DND-41 (cell line): ENCODE measurements at regions not wholly inside any gene's neighbourhood (a gene's known extent, or its start where the extent isn't known, plus 50 kb on each side); places are given as distances from the start of the nearest gene placed in this dataset.

ENCODE experiments used
- ATAC-seq: fragments of 200-7000 bp; cut with Tn5 transposase; 3 replicates; pipeline ENCODE4 v1.9.1; 2021; ENCODE audit warnings: low read depth; ENCODE audit not compliant: insufficient read depth
- DNase-seq: peaks from one replicate; pipeline ENCODE4 v3.0.0-alpha.2; 2020
- H2AFZ ChIP-seq: 2 replicates; pipeline ENCODE4 v1.6.0; 2012; ENCODE audit warnings: low read depth, low read length
- H3K27ac ChIP-seq: 2 replicates; pipeline ENCODE4 v1.5.1; 2012; ENCODE audit warnings: low read length, inconsistent platforms
- H3K27me3 ChIP-seq: fragments of 200-600 bp; sonication (generic); 2 replicates; pipeline ENCODE4 v1.6.0; 2012; ENCODE audit warnings: low read length, mild to moderate bottlenecking, inconsistent platforms; ENCODE audit not compliant: insufficient read depth, poor library complexity
- H3K36me3 ChIP-seq: 2 replicates; pipeline ENCODE4 v1.5.1; 2012; ENCODE audit warnings: low read length, inconsistent platforms; ENCODE audit not compliant: insufficient read depth
- H3K4me1 ChIP-seq: 2 replicates; pipeline ENCODE4 v1.5.1; 2012; ENCODE audit warnings: mild to moderate bottlenecking, low read length; ENCODE audit not compliant: insufficient read depth
- H3K4me2 ChIP-seq: 2 replicates; pipeline ENCODE4 v1.6.0; 2012; ENCODE audit warnings: mild to moderate bottlenecking, moderate library complexity, low read length, inconsistent platforms; ENCODE audit not compliant: insufficient read depth
- H3K4me3 ChIP-seq, 2 experiments: fragments of 200-600 bp in 1 of 2; shearing (Covaris generic) in 1 of 2; 2 replicates each; pipeline ENCODE4 v1.5.1; 2012 to 2016; ENCODE audit warnings: inconsistent platforms in 2 of 2, low read length in 2 of 2, mild to moderate bottlenecking in 2 of 2, low read depth in 1 of 2, moderate library complexity in 1 of 2
- H3K79me2 ChIP-seq: 2 replicates; pipeline ENCODE4 v1.6.0; 2012; ENCODE audit warnings: low read length, inconsistent platforms; ENCODE audit not compliant: insufficient read depth
- H3K9ac ChIP-seq: 2 replicates; pipeline ENCODE4 v1.6.0; 2012; ENCODE audit warnings: low read depth, mild to moderate bottlenecking, inconsistent platforms, low read length, moderate library complexity
- H3K9me3 ChIP-seq: 2 replicates; pipeline ENCODE4 v1.5.1; 2012; ENCODE audit warnings: low read length, moderate library complexity, mild to moderate bottlenecking, inconsistent platforms; ENCODE audit not compliant: insufficient read depth, severe bottlenecking
- H4K20me1 ChIP-seq: 2 replicates; pipeline ENCODE4 v1.6.0; 2012; ENCODE audit warnings: low read length; ENCODE audit not compliant: insufficient read depth
- EZH2 ChIP-seq: IDR thresholded peaks from 3 replicates; pipeline ENCODE4 v1.6.1; 2012; ENCODE audit warnings: borderline replicate concordance, low read depth, mild to moderate bottlenecking, moderate library complexity, low read length, inconsistent platforms; ENCODE audit not compliant: severe bottlenecking
- TF ChIP-seq, protein P1 (sequence below): IDR thresholded peaks from 2 replicates; pipeline ENCODE4 v1.5.1; 2012; ENCODE audit warnings: borderline replicate concordance, low read length, moderate library complexity, mild to moderate bottlenecking; ENCODE audit not compliant: poor library complexity, severe bottlenecking; ENCODE audit errors: extremely low read depth

- Histone ChIP-seq H3K9ac (no peak overlapping the region), H4K20me1 (no peaks in the 10 kb centered on the region), H3K27ac (no peak overlapping the region), H3K4me3 (no peak overlapping the region), H3K79me2 (no peaks in the 10 kb centered on the region), H3K4me2 (no peak overlapping the region), H3K9me3 (no peaks in the 10 kb centered on the region), H2AFZ (no peak overlapping the region), H3K36me3 (no peaks in the 10 kb centered on the region), H3K27me3 (peaks cover 13% of the 10 kb centered on the region), H3K4me1 (no peaks in the 10 kb centered on the region)
- no peak for TF ChIP-seq EZH2
- TF ChIP-seq, protein P1, sequence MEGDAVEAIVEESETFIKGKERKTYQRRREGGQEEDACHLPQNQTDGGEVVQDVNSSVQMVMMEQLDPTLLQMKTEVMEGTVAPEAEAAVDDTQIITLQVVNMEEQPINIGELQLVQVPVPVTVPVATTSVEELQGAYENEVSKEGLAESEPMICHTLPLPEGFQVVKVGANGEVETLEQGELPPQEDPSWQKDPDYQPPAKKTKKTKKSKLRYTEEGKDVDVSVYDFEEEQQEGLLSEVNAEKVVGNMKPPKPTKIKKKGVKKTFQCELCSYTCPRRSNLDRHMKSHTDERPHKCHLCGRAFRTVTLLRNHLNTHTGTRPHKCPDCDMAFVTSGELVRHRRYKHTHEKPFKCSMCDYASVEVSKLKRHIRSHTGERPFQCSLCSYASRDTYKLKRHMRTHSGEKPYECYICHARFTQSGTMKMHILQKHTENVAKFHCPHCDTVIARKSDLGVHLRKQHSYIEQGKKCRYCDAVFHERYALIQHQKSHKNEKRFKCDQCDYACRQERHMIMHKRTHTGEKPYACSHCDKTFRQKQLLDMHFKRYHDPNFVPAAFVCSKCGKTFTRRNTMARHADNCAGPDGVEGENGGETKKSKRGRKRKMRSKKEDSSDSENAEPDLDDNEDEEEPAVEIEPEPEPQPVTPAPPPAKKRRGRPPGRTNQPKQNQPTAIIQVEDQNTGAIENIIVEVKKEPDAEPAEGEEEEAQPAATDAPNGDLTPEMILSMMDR = no peak
- no peak for ATAC-seq
- DNase-seq = no peak
Measured at GRCh38 chr10:10396601-10397000, 621.1 kb upstream of the CELF2 start.

DNA sequence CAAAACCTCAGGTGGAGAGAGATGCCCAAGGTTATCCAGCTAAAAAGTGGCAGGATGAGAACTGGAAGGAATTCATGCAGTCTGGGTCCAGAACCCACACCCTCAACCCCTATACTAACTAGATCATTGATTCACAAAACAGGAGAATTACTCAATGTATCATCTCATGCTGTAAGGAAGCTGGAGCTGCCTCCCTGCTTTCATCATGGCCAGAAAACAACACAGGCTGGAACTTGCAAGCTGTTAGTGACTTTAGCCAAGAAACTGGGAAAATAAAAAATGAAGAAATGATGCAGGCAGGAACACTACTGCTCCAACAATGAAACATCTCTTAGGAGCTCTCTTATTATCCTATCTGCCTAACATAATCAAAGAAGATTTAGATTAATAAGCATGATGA is 619.8 kb upstream of the CELF2 start:
- no peaks in the 10 kb centered on the region for H3K79me2 ChIP-seq
- H3K27ac ChIP-seq = no peak overlapping the region
- H3K9ac ChIP-seq = no peak overlapping the region
- DNase-seq (no peak), ATAC-seq (no peak)
- H4K20me1 ChIP-seq = no peaks in the 10 kb centered on the region
- no peak overlapping the region for H2AFZ ChIP-seq
- H3K36me3 ChIP-seq = no peaks in the 10 kb centered on the region
- H3K4me2 ChIP-seq = no peak overlapping the region
- TF ChIP-seq, protein P1 = no peak
- no peak for TF ChIP-seq EZH2
- H3K4me1 ChIP-seq = no peaks in the 10 kb centered on the region
- no peaks in the 10 kb centered on the region for H3K9me3 ChIP-seq
- H3K4me3 ChIP-seq = no peak overlapping the region
- peaks cover 13% of the 10 kb centered on the region for H3K27me3 ChIP-seq

- DNase-seq = no peak
- H3K9ac ChIP-seq = no peak overlapping the region
- no peak for ATAC-seq
- H3K4me2 ChIP-seq = no peak overlapping the region
- H3K4me3 ChIP-seq = no peak overlapping the region
- no peaks in the 10 kb centered on the region for H4K20me1 ChIP-seq
- TF ChIP-seq, protein P1 = no peak
- no peak for TF ChIP-seq EZH2
- H2AFZ ChIP-seq = no peak overlapping the region
- no peaks in the 10 kb centered on the region for H3K4me1 ChIP-seq
- no peak overlapping the region for H3K27ac ChIP-seq
- H3K27me3 ChIP-seq = no peaks in the 10 kb centered on the region
- no peaks in the 10 kb centered on the region for H3K36me3 ChIP-seq
- H3K9me3 ChIP-seq = no peaks in the 10 kb centered on the region
- H3K79me2 ChIP-seq = no peaks in the 10 kb centered on the region
Measured at GRCh38 chr10:10403762-10404161, 613.9 kb upstream of the CELF2 start.

DNA sequence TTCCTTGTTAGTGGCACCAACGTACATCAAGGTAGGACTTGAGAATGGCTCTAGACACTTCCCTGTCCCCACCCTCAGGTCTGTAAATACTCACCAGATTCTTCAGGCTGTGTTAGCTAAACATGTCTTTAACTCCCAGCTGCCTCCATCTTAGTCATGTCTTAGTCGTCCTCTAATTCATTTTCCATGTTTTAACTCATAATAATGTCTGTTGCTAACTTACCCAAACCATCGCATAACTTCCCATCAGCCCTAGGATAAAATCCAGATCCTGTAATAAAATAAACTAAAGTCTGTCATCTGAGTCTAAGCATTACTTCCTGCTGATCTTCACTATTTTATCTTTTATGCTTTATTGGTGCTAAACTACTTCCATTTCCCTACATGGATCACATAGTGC is 600.0 kb upstream of the CELF2 start:
- H3K4me3 ChIP-seq = no peak overlapping the region
- H3K9ac ChIP-seq = no peak overlapping the region
- ATAC-seq (no peak), DNase-seq (no peak)
- no peaks in the 10 kb centered on the region for H3K9me3 ChIP-seq
- no peak overlapping the region for H3K27ac ChIP-seq
- H3K4me1 ChIP-seq = no peaks in the 10 kb centered on the region
- no peaks in the 10 kb centered on the region; the same call in 1 of the 2 replicates for H4K20me1 ChIP-seq
- H2AFZ ChIP-seq = no peak overlapping the region
- H3K27me3 ChIP-seq = peaks cover 3% of the 10 kb centered on the region
- no peaks in the 10 kb centered on the region for H3K36me3 ChIP-seq
- no peaks in the 10 kb centered on the region for H3K79me2 ChIP-seq
- TF ChIP-seq, protein P1 = no peak
- no peak for TF ChIP-seq EZH2
- H3K4me2 ChIP-seq = no peak overlapping the region
